IMR-90 (cell line): ENCODE measurements at regions not wholly inside any gene's neighbourhood (a gene's known extent, or its start where the extent isn't known, plus 50 kb on each side); places are given as distances from the start of the nearest gene placed in this dataset.

Source experiments
- ATAC-seq: fragments of 200-7000 bp; cut with Tn5 transposase; 2 replicates; pipeline ENCODE4 v1.9.1; 2020; ENCODE audit warnings: low read depth, mild to moderate bottlenecking, moderate library complexity
- BruUV-seq: library from RNA; stranded (reverse); fragments of 400-500 nt; replicated peaks from 2 replicates; lab custom pipeline; 2021; lab: Mats Ljungman, UMichigan
- CTCF ChIA-PET: fragments of 300-600 bp; formaldehyde crosslinking; extraction: SDS; loops from one replicate; lab custom pipeline; 2021; ENCODE audit warnings: antibody characterized with exemption; lab: Yijun Ruan, JAX
- POLR2A ChIA-PET: fragments of 300-600 bp; sonication (Branson Sonifier 250); formaldehyde crosslinking; loops from one replicate; lab custom pipeline; 2022; ENCODE audit warnings: antibody characterized with exemption; ENCODE audit not compliant: unreplicated experiment; lab: Charles Lee
- DNase-seq: peaks from one replicate; pipeline ENCODE4 v3.0.0; 2013
- H2AFZ ChIP-seq: replicated peaks from 2 replicates; pipeline ENCODE3; 2013; ENCODE audit warnings: low read length, mild to moderate bottlenecking; ENCODE audit not compliant: poor library complexity
- H2AK5ac ChIP-seq: 2 replicates; pipeline ENCODE4 v1.6.1; 2013; ENCODE audit warnings: low read depth, low read length, inconsistent platforms
- H2AK9ac ChIP-seq: replicated peaks from 2 replicates; pipeline ENCODE3; 2013; ENCODE audit warnings: mild to moderate bottlenecking, low read depth, low read length, moderate library complexity; ENCODE audit not compliant: poor library complexity
- H2BK120ac ChIP-seq: 2 replicates; pipeline ENCODE4 v1.6.1; 2013; ENCODE audit warnings: low read depth, low read length, inconsistent platforms
- H2BK15ac ChIP-seq: 3 replicates; pipeline ENCODE4 v1.6.1; 2013; ENCODE audit warnings: low read depth, low read length, inconsistent platforms
- H2BK20ac ChIP-seq: 2 replicates; pipeline ENCODE4 v1.6.1; 2013; ENCODE audit warnings: low read depth, mild to moderate bottlenecking, inconsistent platforms, low read length, moderate library complexity
- H2BK5ac ChIP-seq: 2 replicates; pipeline ENCODE4 v1.6.1; 2013; ENCODE audit warnings: mild to moderate bottlenecking, low read depth, low read length, inconsistent platforms; ENCODE audit not compliant: poor library complexity, severe bottlenecking
- H3K14ac ChIP-seq: replicated peaks from 2 replicates; pipeline ENCODE4 v1.6.1; 2013; ENCODE audit warnings: low read depth, low read length, inconsistent platforms
- H3K18ac ChIP-seq: 2 replicates; pipeline ENCODE4 v1.6.1; 2013; ENCODE audit warnings: low read depth, low read length, control low read depth
- H3K23ac ChIP-seq: 2 replicates; pipeline ENCODE4 v1.6.1; 2013; ENCODE audit warnings: low read depth, low read length, inconsistent platforms
- H3K27ac ChIP-seq: 2 replicates; pipeline ENCODE4 v1.5.1; 2013; ENCODE audit warnings: mild to moderate bottlenecking, control low read depth, low read length; ENCODE audit not compliant: insufficient read depth
- H3K27me3 ChIP-seq: 2 replicates; pipeline ENCODE4 v1.6.1; 2013; ENCODE audit warnings: low read length; ENCODE audit not compliant: control insufficient read depth, insufficient read depth
- H3K36me3 ChIP-seq: 2 replicates; pipeline ENCODE4 v1.6.1; 2013; ENCODE audit warnings: low read length, mixed read lengths; ENCODE audit not compliant: control insufficient read depth, insufficient read depth
- H3K4ac ChIP-seq: 2 replicates; pipeline ENCODE4 v1.6.1; 2013; ENCODE audit warnings: low read depth, low read length, inconsistent platforms
- H3K4me1 ChIP-seq: 2 replicates; pipeline ENCODE4 v1.6.1; 2013; ENCODE audit warnings: low read length, mixed read lengths; ENCODE audit not compliant: control insufficient read depth, insufficient read depth
- H3K4me2 ChIP-seq: 2 replicates; pipeline ENCODE4 v1.6.1; 2013; ENCODE audit warnings: low read depth, mild to moderate bottlenecking, control low read depth, low read length, moderate library complexity
- H3K4me3 ChIP-seq: 2 replicates; pipeline ENCODE4 v1.5.1; 2013; ENCODE audit warnings: low read depth, mild to moderate bottlenecking, control low read depth, low read length, moderate library complexity; ENCODE audit not compliant: insufficient read depth
- H3K56ac ChIP-seq: 2 replicates; pipeline ENCODE4 v1.6.1; 2013; ENCODE audit warnings: low read length, inconsistent platforms; ENCODE audit not compliant: insufficient read depth; ENCODE audit errors: extremely low read depth
- H3K79me1 ChIP-seq, 2 experiments: 2 replicates each; pipeline ENCODE4 v1.6.1; 2013; ENCODE audit warnings: low read length in 2 of 2, inconsistent platforms in 1 of 2, low read depth in 1 of 2
- H3K9ac ChIP-seq: 2 replicates; pipeline ENCODE4 v1.6.1; 2013; ENCODE audit warnings: low read depth, low read length, control low read depth
- H3K9me1 ChIP-seq: 2 replicates; pipeline ENCODE4 v1.6.1; 2013; ENCODE audit warnings: low read length, inconsistent platforms; ENCODE audit not compliant: insufficient read depth
- H3K9me3 ChIP-seq: 2 replicates; pipeline ENCODE4 v1.6.1; 2013; ENCODE audit warnings: low read length; ENCODE audit not compliant: control insufficient read depth, insufficient read depth
- H4K20me1 ChIP-seq: 2 replicates; pipeline ENCODE4 v1.6.1; 2013; ENCODE audit warnings: low read length, inconsistent platforms; ENCODE audit not compliant: insufficient read depth
- H4K5ac ChIP-seq: 2 replicates; pipeline ENCODE4 v1.6.1; 2013; ENCODE audit warnings: mild to moderate bottlenecking, low read depth, low read length, control low read depth
- H4K8ac ChIP-seq, 2 experiments: 2 replicates each; pipeline ENCODE4 v1.6.1; 2013; ENCODE audit warnings: low read depth in 2 of 2, low read length in 2 of 2, control low read depth in 1 of 2, inconsistent platforms in 1 of 2
- H4K91ac ChIP-seq: 2 replicates; pipeline ENCODE4 v1.6.1; 2013; ENCODE audit warnings: low read depth, low read length, inconsistent platforms; ENCODE audit not compliant: insufficient read depth
- CEBPB ChIP-seq: IDR thresholded peaks from 2 replicates; pipeline ENCODE4 v1.6.1; 2012; ENCODE audit warnings: low read depth, low read length, improper control_type of control experiment
- CHD1 ChIP-seq: IDR thresholded peaks from 2 replicates; pipeline ENCODE4 v1.6.1; 2012; ENCODE audit warnings: low read depth, low read length, improper control_type of control experiment
- ELK1 ChIP-seq: fragments of 150-350 bp; IDR thresholded peaks from 2 replicates; pipeline ENCODE4 v1.6.1; 2016; ENCODE audit warnings: low read depth, mild to moderate bottlenecking, low read length, moderate library complexity, borderline replicate concordance
- FOS ChIP-seq: fragments of 150-350 bp; IDR thresholded peaks from 2 replicates; pipeline ENCODE4 v1.6.1; 2016; ENCODE audit warnings: low read depth, low read length
- MAZ ChIP-seq: IDR thresholded peaks from 2 replicates; pipeline ENCODE4 v1.6.1; 2012; ENCODE audit warnings: low read depth, mild to moderate bottlenecking, low read length, improper control_type of control experiment, moderate library complexity, borderline replicate concordance
- MXI1 ChIP-seq: IDR thresholded peaks from 2 replicates; pipeline ENCODE4 v1.6.1; 2012; ENCODE audit warnings: low read depth, mild to moderate bottlenecking, low read length, moderate library complexity, borderline replicate concordance
- NFE2L2 ChIP-seq: fragments of 150-350 bp; IDR thresholded peaks from 2 replicates; pipeline ENCODE4 v1.6.1; 2016; ENCODE audit warnings: low read depth, mild to moderate bottlenecking, low read length
- RCOR1 ChIP-seq: IDR thresholded peaks from 2 replicates; pipeline ENCODE4 v1.6.1; 2012; ENCODE audit warnings: mild to moderate bottlenecking, low read length, improper control_type of control experiment; ENCODE audit not compliant: insufficient replicate concordance
- RFX5 ChIP-seq: IDR thresholded peaks from 2 replicates; pipeline ENCODE4 v1.8.0; 2012; ENCODE audit warnings: low read depth, mild to moderate bottlenecking, low read length, moderate library complexity
- SMC3 ChIP-seq: fragments of 150-350 bp; IDR thresholded peaks from 2 replicates; pipeline ENCODE4 v1.6.1; 2016; ENCODE audit warnings: low read depth, mild to moderate bottlenecking, antibody characterized with exemption, low read length, moderate library complexity
- WGBS, 2 experiments: methylation state at CpG; one replicate each; pipeline versions ENCODE4 v1.1.5 to v1.1.7; 2013; ENCODE audit warnings: missing lambda C conversion rate in 2 of 2; ENCODE audit not compliant: insufficient read length in 1 of 2; ENCODE audit errors: extremely low coverage in 2 of 2; 5-methylcytosine and 5-hydroxymethylcytosine counted together
- dilution Hi-C: fragments of 300-500 bp; cut with HindIII; formaldehyde crosslinking; loops from one replicate; pipeline ENCODE4 v1.14.3; 2018; ENCODE audit warnings: low sequenced_read_pairs; ENCODE audit not compliant: unreplicated experiment
- in situ Hi-C: fragments of 300-500 bp; cut with MboI; formaldehyde crosslinking; loops from 3 replicates; pipeline ENCODE4 v1.14.3; 2019; ENCODE audit warnings: low sequenced_read_pairs, inconsistent platforms, mixed read lengths
- intact Hi-C: fragments of 100-400 bp; cut with micrococcal nuclease; formaldehyde crosslinking; loops from 2 replicates; pipeline ENCODE4 v1.10.0; 2022
- TF ChIP-seq, protein P1 (sequence below): conservative IDR thresholded peaks from 2 replicates; pipeline ENCODE4 v1.5.1; 2012; ENCODE audit warnings: mild to moderate bottlenecking, low read depth, low read length, improper control_type of control experiment
- TF ChIP-seq, protein P2 (sequence below): fragments of 150-350 bp; IDR thresholded peaks from 2 replicates; pipeline ENCODE4 v1.6.1; 2017; ENCODE audit warnings: mild to moderate bottlenecking, antibody characterized with exemption, low read length, low read depth

DNA sequence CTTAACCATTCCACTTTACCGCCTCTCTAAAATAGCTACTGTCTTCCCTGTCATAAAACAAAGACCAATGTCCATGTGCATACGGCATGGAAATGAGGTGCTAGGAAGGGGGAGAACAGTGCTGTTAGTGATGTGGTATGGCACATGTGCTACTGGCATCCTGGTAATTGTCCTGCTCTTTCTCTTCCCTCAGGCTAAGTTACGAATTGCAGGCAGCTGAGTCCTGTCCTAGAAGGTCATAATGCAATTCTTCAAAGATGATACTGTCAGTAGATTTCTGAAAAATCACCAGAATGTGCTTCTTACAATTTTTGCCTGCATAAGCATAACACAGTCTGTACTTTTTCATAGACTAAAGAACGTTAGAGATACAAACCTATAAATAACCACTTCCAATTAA, 216.8 kb downstream of the RSL24D1 start:
- no peaks in the 10 kb centered on the region for H4K20me1 ChIP-seq
- no peaks in the 10 kb centered on the region for H3K36me3 ChIP-seq
- no peak overlapping the region for H4K8ac ChIP-seq
- no peak overlapping the region for H4K5ac ChIP-seq
- no peaks in the 10 kb centered on the region for H3K9me1 ChIP-seq
- no peak overlapping the region for H3K9ac ChIP-seq
- H3K4me2 ChIP-seq: no peak overlapping the region
- H3K23ac ChIP-seq: no peak overlapping the region
- H2AK5ac ChIP-seq: no peak overlapping the region
- no peaks in the 10 kb centered on the region for H3K79me1 ChIP-seq
- CTCF ChIA-PET: no interaction called here
- H2BK5ac ChIP-seq: no peak overlapping the region
- H3K18ac ChIP-seq: no peak overlapping the region
- no peak overlapping the region for H2AFZ ChIP-seq
- H3K14ac ChIP-seq: no peak overlapping the region
- no peak for DNase-seq
- no peak overlapping the region for H2BK20ac ChIP-seq
- H4K91ac ChIP-seq: no peak overlapping the region
- H2BK120ac ChIP-seq: no peak overlapping the region
- BruUV-seq: no TSS peak
- dilution Hi-C loops (no loop called here), intact Hi-C loops (no loop called here), in situ Hi-C loops (no loop called here)
- H2BK15ac ChIP-seq: no peak overlapping the region
- H3K4me3 ChIP-seq: no peak overlapping the region
- no peak for ATAC-seq
- H3K4ac ChIP-seq: no peak overlapping the region
- POLR2A ChIA-PET: no interaction called here
- no CpG with 5 or more reads among the region's 4 CpGs for WGBS, 2 experiments
- H3K9me3 ChIP-seq: peaks cover 17% of the 10 kb centered on the region
- H3K27me3 ChIP-seq: no peaks in the 10 kb centered on the region
- no peak overlapping the region for H2AK9ac ChIP-seq
- TF ChIP-seq CHD1: no peak
- no peak for TF ChIP-seq ELK1
- TF ChIP-seq NFE2L2: no peak
- TF ChIP-seq, protein P1, sequence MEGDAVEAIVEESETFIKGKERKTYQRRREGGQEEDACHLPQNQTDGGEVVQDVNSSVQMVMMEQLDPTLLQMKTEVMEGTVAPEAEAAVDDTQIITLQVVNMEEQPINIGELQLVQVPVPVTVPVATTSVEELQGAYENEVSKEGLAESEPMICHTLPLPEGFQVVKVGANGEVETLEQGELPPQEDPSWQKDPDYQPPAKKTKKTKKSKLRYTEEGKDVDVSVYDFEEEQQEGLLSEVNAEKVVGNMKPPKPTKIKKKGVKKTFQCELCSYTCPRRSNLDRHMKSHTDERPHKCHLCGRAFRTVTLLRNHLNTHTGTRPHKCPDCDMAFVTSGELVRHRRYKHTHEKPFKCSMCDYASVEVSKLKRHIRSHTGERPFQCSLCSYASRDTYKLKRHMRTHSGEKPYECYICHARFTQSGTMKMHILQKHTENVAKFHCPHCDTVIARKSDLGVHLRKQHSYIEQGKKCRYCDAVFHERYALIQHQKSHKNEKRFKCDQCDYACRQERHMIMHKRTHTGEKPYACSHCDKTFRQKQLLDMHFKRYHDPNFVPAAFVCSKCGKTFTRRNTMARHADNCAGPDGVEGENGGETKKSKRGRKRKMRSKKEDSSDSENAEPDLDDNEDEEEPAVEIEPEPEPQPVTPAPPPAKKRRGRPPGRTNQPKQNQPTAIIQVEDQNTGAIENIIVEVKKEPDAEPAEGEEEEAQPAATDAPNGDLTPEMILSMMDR: no peak
- TF ChIP-seq RFX5: no peak
- no peak for TF ChIP-seq MXI1
- TF ChIP-seq MAZ: no peak
- TF ChIP-seq CEBPB: no peak
- TF ChIP-seq, protein P2, sequence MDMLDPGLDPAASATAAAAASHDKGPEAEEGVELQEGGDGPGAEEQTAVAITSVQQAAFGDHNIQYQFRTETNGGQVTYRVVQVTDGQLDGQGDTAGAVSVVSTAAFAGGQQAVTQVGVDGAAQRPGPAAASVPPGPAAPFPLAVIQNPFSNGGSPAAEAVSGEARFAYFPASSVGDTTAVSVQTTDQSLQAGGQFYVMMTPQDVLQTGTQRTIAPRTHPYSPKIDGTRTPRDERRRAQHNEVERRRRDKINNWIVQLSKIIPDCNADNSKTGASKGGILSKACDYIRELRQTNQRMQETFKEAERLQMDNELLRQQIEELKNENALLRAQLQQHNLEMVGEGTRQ: no peak
- TF ChIP-seq SMC3: no peak
- no peak for TF ChIP-seq FOS
- TF ChIP-seq RCOR1: no peak
- H3K4me1 ChIP-seq: no peaks in the 10 kb centered on the region
- no peak overlapping the region for H3K27ac ChIP-seq
- no peak overlapping the region for H3K56ac ChIP-seq
